BE2C (cell line): ENCODE measurements at regions not wholly inside any gene's neighbourhood (a gene's known extent, or its start where the extent isn't known, plus 50 kb on each side); places are given as distances from the start of the nearest gene placed in this dataset.

ENCODE experiments used
- DNase-seq: peaks from one replicate; pipeline ENCODE4 v3.0.0-alpha.2; 2020
- H3K27me3 ChIP-seq: fragments of 250-450 bp; sonication (Bioruptor Pico); 2 replicates; pipeline ENCODE4 v1.5.1; 2020; ENCODE audit warnings: mild to moderate bottlenecking
- H3K36me3 ChIP-seq: fragments of 250-450 bp; sonication (Bioruptor Pico); 2 replicates; pipeline ENCODE4 v1.5.1; 2020; ENCODE audit warnings: mild to moderate bottlenecking
- H3K4me1 ChIP-seq: fragments of 250-450 bp; sonication (Bioruptor Pico); 2 replicates; pipeline ENCODE4 v1.5.1; 2020
- H3K4me3 ChIP-seq: 2 replicates; pipeline ENCODE4 v1.5.1; 2011; ENCODE audit warnings: low read depth, low read length
- H3K9me3 ChIP-seq: fragments of 250-450 bp; sonication (Bioruptor Pico); 2 replicates; pipeline ENCODE4 v1.5.1; 2020
- TF ChIP-seq, protein P1 (sequence below): IDR thresholded peaks from 2 replicates; pipeline ENCODE4 v1.5.1; 2012; ENCODE audit warnings: mild to moderate bottlenecking, low read depth, low read length

DNA sequence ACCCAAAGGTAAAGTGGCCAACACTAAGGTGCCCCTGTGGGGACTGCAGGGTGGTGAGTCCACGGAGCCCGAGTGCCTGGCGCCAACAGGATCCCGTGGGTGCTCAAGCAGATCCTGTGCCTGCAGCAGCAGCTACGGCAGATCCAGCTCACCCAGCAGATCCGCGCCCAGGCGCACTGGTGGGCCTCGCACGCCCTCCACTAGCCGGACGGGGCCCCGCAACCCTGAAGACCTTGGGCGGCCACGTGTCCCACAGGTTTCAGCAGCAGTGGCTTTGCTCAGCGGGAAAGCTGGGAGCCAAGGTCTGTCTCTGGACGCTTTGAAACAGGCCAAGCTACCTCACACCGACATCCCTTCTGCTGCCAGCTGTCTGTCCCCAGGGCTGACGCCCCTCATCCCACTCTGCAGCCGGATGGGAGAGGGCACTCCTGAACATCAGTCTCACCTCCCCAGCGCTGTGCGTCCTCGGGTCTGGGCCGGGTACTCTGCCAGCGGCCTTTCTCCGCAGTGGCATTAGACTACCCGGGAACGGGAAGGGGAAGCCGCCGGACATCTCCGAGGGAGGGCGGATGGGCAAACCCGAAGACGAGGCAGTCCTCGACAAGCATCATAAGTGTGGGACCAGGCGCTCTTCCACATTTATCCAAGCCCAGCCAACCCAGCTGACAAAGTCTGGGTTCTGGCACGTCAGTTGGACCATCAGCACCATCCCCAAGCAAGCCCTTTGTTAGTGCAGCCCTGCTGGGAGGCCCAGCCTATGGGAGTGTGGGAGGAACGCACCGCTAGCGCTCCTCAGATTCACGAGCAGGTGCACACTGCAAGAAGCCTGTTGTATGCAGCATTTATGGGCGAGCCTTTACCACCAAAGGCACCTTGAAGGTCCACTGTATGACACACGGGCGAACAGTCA lies 212.6 kb upstream of the UBE2E2 start:
- TF ChIP-seq, protein P1, sequence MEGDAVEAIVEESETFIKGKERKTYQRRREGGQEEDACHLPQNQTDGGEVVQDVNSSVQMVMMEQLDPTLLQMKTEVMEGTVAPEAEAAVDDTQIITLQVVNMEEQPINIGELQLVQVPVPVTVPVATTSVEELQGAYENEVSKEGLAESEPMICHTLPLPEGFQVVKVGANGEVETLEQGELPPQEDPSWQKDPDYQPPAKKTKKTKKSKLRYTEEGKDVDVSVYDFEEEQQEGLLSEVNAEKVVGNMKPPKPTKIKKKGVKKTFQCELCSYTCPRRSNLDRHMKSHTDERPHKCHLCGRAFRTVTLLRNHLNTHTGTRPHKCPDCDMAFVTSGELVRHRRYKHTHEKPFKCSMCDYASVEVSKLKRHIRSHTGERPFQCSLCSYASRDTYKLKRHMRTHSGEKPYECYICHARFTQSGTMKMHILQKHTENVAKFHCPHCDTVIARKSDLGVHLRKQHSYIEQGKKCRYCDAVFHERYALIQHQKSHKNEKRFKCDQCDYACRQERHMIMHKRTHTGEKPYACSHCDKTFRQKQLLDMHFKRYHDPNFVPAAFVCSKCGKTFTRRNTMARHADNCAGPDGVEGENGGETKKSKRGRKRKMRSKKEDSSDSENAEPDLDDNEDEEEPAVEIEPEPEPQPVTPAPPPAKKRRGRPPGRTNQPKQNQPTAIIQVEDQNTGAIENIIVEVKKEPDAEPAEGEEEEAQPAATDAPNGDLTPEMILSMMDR = no peak
- Histone ChIP-seq H3K4me3 (no peak overlapping the region), H3K9me3 (no peaks in the 10 kb centered on the region), H3K27me3 (no peaks in the 10 kb centered on the region), H3K4me1 (no peaks in the 10 kb centered on the region), H3K36me3 (no peaks in the 10 kb centered on the region)
- DNase-seq = no peak

DNA sequence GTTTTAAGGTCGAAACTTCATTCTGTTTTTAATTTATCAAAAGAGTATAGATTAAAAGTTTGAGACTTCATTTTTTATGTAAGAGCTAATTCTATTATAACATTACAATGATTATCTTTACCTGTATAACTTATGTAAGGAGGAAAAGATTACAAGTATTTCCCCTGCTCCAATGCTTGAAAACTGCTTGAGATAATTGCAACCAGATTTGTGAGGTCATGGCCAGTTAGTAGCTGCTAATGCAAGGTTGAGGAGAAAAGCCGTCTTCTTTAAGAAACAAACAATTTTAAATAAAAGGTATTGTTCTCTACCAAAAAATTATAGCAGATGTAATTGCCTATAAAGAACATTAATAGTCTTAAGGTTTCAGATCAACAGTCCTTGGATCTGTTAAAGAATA lies 208.3 kb upstream of the UBE2E2 start:
- no peaks in the 10 kb centered on the region for H3K4me1 ChIP-seq
- H3K9me3 ChIP-seq = no peaks in the 10 kb centered on the region
- H3K36me3 ChIP-seq = no peaks in the 10 kb centered on the region
- no peak for DNase-seq
- H3K4me3 ChIP-seq = no peak overlapping the region
- H3K27me3 ChIP-seq = no peaks in the 10 kb centered on the region
- TF ChIP-seq, protein P1 = no peak

DNA sequence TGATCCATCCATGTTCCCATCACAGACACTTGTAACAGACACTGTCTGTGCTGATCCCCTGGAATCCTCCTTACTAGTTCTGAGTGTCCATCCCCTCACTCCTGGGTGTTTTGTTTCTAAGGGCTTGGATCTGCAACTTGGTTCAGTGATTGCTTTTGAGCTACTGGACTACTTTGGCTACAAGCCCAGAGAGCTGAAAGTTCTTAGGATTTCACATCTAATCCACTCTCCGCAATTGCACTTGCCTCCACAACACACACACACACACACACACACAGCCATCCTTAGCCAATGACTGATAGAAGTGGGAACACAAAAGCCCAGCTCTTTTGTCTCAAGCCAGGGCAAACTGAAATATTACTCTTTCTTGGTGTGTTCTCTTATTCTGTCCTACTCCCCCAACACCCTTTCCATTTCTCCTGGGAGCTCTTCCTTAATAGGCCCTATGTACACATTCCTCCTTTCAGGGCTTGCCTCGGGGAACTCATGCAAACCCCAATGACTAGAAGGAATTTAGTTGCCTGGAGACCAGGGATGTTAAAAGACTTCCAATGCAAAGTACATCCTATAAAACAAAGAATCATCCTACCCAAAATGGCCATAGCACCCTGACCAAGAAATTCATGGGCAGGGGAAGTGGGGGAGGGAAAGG lies 206.1 kb upstream of the UBE2E2 start:
- H3K4me1 ChIP-seq = no peaks in the 10 kb centered on the region
- H3K36me3 ChIP-seq = no peaks in the 10 kb centered on the region
- TF ChIP-seq, protein P1 = no peak
- no peaks in the 10 kb centered on the region for H3K9me3 ChIP-seq
- no peak for DNase-seq
- H3K27me3 ChIP-seq = no peaks in the 10 kb centered on the region
- H3K4me3 ChIP-seq = no peak overlapping the region

DNA sequence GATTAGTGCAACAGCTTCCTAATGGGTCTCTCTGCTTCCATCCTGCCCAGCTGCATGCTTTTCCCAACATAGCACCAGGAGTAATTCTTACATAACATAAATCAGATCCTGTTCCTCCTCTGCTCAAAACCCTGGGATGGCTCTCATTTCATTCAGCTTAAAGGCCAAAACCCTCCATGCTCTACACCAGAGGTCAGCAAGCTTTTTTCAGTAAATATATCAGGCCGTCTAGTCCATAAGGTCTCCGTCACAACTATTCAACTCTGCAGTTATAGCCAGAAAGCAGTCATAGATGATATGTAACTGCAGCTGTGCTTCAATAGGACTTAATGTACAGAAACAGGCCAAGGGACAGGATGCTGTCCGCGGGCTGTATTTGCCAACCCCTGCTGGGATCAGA lies 202.8 kb upstream of the UBE2E2 start:
- DNase-seq = no peak
- Histone ChIP-seq H3K4me1 (no peaks in the 10 kb centered on the region), H3K27me3 (no peaks in the 10 kb centered on the region), H3K9me3 (no peaks in the 10 kb centered on the region), H3K36me3 (no peaks in the 10 kb centered on the region), H3K4me3 (no peak overlapping the region)
- TF ChIP-seq, protein P1 = no peak

DNA sequence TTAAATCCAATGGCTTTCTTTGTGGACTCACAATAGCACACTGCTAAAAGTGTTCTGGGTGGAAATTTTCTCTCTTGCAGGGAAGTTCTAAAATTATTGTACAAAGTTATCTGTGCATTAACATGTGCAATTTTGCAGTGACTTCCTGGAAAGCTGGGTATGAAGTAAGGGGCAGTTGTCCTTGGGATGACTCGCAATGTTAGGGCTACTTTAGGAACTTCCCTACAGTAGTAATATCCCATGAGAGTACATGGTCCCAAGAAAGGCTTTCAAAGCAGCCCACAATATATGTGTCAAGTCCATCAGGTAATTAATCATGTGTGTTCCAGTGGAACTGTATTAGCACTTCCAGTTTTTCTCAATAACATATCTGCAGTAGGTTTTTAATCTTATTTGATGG lies 201.0 kb upstream of the UBE2E2 start:
- TF ChIP-seq, protein P1 = no peak
- no peaks in the 10 kb centered on the region for H3K4me1 ChIP-seq
- H3K4me3 ChIP-seq = no peak overlapping the region
- H3K9me3 ChIP-seq = no peaks in the 10 kb centered on the region
- H3K27me3 ChIP-seq = no peaks in the 10 kb centered on the region
- no peak for DNase-seq
- no peaks in the 10 kb centered on the region for H3K36me3 ChIP-seq
